HPDE6-E6E7 (cell line): ENCODE measurements at regions not wholly inside any gene's neighbourhood (a gene's known extent, or its start where the extent isn't known, plus 50 kb on each side); places are given as distances from the start of the nearest gene placed in this dataset.

Experiments
- DNase-seq: peaks from one replicate; pipeline ENCODE4 v3.0.0; 2011; ENCODE audit warnings: missing footprints; ENCODE audit errors: extremely low spot score

- no peak for DNase-seq
These were observed 206.6 kb downstream of the TLE3 start for GRCh38 chr15:69891070-69891536.

DNA sequence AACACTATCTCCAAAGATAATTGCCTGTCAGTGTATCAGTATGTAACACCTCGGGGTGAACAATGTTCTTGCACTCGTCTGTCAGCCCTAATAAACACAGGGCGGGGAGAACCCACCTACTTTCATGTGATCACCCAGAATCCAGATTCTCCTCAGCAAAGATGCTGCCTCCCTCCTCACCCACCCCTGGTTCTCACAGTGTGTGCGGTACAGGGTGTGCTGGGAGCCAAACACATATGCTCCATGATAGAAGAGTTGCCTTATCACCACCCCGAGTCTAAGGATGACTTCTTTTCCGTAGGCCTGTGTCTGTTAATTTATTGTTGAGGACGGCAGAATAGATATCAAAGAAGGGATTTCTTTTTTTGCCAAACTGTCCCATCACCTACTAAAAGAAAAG, 206.1 kb downstream of the TLE3 start:
- DNase-seq: no peak

DNA sequence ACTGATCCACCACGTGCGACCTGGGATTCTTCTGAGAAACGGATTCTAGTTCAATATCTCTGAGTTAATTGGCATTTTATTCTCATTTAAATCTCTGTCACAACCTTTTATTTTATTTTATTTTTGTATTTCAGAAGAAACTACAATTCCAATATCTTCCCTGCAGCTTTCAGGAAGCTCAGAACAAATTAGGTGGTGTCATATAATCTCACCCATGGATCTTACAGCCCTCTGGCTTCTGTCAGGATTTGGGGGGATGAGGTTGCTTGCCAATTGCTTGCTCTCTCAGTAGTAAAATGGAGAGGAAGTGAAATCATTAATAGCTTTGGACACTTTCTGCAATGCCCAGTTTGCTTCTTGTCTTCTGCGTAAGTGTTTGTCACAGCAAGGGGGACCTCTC, 205.4 kb downstream of the TLE3 start:
- DNase-seq: no peak

- DNase-seq: no peak
These were observed 204.6 kb downstream of the TLE3 start for GRCh38 chr15:69893086-69893485.

GRCh38 chr15:69893863-69894262, 203.9 kb downstream of the TLE3 start:
- no peak for DNase-seq

- no peak for DNase-seq
These were observed 202.5 kb downstream of the TLE3 start for GRCh38 chr15:69895202-69895601.

DNA sequence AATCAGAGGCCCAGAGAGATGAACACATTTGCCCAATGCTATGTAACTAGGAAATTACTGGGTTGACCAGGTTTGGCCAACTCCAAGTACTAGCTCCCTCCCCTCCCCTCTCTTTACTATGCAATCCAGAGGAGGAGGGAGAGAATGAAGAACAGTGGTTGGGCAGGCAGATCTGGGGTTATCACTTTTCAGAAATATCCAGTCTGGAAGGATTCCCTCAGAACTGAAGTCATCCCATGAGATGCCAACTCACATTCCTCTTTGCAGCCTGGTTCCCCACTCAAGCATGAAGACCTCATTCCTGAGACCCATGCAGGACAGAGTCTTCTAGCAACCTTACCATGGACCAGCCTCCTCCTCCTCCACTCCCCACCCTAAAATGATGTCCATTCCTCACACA, 201.1 kb downstream of the TLE3 start:
- no peak for DNase-seq

DNA sequence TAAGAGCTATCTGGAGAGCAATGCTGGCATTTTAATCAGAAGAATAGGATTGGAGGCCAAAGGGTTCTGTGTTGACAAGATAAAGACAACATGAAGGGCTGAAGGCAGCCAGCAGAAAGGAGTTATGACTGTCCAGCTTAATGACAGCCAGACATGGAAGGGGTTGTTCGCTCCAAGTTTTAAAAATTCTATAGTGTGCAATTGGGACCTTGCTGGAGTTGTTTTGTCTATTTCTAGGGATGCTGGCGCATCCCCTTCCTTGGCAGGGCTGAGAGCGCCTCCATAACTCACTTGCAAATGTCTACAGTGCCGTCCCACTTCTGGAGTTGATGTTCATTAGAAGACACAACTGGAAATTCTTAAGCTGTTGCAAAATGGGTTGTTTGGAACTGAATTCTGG, 200.7 kb downstream of the TLE3 start:
- no peak for DNase-seq

- DNase-seq: no peak
These were observed 200.1 kb downstream of the TLE3 start for GRCh38 chr15:69897471-69898237.

GRCh38 chr15:69898243-69898642, 199.5 kb downstream of the TLE3 start:
- no peak for DNase-seq

- no peak for DNase-seq
These were observed 195.2 kb downstream of the TLE3 start for GRCh38 chr15:69902414-69903062.

DNA sequence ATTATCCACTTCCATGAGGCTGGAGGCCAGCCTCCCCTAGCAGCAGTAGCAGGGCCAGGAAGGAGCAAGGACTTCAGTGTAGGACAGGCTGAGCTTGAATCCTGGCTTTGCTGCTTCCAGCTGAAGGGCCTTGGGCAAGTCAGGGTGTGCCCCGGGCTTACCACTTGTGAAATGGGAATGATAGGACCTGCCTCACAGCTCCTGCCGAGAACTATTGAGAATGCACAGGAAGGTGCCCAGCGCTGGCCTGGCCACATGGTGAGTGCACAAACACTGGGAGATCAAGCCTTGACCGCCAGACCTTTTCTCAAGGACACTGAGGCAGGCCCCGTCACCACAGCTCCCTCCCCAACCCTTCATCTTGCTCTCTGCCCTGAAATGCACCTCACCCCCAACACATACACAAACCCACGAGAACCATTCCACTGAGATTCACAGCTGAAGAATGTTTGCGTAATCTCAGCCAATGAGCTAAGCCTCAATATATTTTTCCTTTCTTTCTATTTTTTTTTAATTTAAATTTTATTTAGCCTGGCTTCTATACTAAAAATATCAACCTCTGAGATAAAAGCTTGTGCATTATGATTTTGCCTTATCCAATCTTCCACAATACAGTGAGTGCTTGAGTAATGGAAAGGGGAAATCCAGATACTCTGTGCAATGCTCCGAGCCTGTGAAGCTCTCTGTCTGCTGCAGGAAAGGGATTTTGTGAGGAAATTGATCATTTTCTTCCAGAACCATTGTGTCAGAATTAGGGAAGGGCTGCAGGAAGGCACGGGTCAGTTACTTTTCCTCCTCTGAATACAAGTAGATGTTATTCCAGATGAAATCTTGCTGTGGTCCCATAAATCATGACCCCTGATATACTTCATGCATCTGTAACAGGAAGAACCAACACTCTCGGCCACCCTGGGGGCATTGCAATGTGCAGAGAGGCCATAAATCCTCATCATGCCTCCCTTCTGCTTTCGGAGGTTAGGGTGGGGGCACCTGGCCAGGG, 193.9 kb downstream of the TLE3 start:
- DNase-seq: no peak

DNA sequence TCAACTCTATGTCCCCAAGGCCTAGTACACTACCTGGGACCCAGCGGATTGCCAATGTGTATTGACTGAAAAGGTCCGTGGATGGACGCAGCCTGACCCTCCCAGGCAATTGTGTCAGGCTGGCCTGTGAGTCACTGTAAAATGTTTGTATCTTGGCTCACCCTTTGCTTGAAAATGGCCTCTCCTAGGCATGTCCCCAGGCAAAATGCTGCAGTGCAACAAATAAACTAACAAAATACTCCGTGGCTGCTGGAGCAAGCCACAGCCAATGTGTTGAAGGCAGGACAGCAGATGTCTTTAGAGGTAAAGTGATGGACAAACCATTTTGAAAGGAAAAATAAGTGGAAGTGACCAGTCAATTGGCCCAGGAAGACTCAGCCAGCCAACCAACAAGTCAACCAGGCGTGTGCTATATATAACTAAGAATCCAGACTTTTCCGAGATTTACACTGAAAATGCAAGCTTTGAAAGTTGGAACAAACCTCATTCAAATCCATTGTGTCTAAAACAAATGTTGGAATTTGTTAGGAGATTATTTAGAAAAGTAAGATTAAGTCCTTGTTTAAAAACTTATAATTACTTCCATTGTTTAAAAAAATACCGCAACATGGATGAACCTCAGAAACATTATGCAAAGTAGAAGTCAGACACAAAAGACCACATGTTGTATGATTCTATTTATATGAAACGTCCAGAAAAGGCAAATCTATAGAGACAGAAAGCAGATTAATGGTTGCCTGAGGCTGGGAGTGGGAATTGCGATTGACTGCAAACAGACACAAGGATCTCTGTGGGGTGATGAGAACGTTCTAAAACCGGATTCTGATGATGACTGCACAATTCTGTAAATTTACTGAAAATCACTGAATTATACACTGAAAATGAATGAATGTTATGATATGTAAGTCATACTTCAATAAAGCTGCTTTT, 191.2 kb downstream of the TLE3 start:
- no peak for DNase-seq

- no peak for DNase-seq
These were observed 189.7 kb downstream of the TLE3 start for GRCh38 chr15:69908060-69908459.

DNA sequence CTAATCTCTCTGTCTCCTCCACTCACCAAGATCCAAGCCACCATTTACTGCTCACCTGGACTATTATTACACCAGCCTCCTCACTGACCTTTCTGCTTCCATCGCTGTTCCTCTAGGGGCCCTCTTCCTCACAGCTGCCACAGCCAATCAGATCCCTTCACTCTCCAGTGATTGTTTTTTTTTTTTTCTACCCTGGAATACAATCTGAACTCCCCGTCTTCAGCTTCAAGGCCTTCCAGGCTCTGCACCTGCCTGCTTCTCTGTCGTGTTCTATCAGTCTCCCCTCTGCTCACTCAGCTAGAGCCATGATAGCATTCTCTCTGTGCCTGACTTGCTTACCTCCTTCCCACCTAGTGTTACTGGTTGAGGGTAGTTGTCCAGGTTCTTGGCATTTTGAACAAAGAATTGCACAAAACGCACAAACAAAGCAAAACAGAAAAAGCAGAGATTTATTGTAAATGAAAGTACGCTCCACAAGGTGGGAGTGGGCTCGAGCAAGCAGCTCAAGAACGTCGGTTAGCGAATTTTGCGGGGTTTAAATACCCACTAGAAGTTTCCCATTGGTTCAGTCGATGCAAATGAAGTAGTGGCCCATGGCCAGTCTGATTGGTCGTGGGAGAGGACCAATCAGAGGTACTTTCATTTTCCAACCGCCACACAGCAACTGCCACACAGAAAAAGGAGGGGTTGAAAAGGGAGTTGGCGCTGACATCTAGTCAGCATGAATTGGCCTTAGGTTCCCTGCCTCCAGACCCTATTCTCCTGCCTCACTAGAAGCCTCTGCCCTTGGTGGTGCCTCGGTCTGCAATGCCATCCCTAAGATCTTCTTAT, 188.9 kb downstream of the TLE3 start:
- DNase-seq: no peak

DNA sequence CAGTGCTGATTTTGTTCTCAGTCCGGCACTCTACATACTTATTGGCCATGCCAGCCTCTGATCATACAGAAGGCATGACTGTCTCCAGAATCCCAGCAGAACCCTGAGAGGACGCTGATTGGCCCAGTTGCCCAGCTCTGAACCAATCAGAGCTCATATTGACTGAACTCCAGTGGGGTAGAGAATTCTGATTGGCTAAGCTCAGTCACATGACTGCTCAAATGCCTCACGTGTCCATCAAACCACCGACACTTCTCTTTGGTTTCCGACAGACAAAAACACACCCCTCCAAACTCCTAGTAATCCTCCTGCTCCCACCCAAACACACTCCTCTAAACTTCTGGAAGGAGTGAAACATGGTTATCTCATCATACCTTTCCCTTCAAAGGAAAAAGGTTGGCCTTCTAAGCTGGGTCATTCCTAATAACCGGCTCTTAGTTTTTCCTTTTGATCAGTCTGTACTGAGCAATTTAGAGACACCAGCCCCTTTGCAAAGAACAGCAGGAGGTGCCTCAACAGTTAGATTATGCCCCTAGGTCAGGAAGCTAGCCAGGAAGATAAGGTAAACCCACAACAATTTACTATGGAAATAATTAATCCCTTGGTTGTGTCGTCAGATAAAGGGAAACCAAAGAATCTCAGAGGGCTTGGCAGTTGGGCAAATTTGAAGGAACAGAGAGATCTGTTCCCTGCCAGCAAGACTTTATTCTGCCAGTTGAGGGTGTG, 187.8 kb downstream of the TLE3 start:
- no peak for DNase-seq

- DNase-seq: no peak
These were observed 187.2 kb downstream of the TLE3 start for GRCh38 chr15:69910514-69910913.

- DNase-seq: no peak
These were observed 185.6 kb downstream of the TLE3 start for GRCh38 chr15:69912116-69912515.

GRCh38 chr15:69914040-69914439, 183.7 kb downstream of the TLE3 start:
- DNase-seq: no peak

DNA sequence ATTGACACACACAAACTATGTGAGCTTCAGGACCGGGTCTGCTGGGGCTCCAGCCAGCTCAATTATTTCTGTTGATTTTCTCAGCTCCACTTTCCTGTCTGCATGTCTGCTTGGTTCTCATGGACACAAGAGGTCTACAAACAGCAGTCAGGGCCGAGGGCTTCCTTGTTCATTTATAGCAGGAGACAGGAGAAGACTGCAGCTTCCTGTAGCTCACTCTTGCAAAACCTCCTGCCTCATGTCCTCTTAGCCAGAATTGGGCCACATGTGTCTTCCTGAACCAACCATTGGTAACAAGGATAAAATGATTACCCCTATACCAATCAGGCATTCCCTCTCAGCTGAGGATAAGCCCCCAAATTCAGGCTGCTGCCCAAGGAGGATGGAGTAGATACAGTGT, 182.8 kb downstream of the TLE3 start:
- no peak for DNase-seq
